Neural progenitor cell (in vitro differentiated cells): ENCODE measurements at regions not wholly inside any gene's neighbourhood (a gene's known extent, or its start where the extent isn't known, plus 50 kb on each side); places are given as distances from the start of the nearest gene placed in this dataset.
A peak's percentile ranks its signal among the peaks of the same experiment; 100 is the strongest.

Experiments used
- DNase-seq: peaks from one replicate; pipeline ENCODE4 v3.0.0-alpha.2; 2016; ENCODE audit warnings: low spot score
- H2AFZ ChIP-seq: fragments of 200-600 bp; sonication (generic); replicated peaks from 2 replicates; pipeline ENCODE4 v1.6.1; 2016; ENCODE audit warnings: antibody characterized with exemption
- H3F3A ChIP-seq: fragments of 200-600 bp; sonication (generic); 2 replicates; pipeline ENCODE4 v1.6.1; 2016; ENCODE audit warnings: antibody characterized with exemption, low read depth
- H3K27ac ChIP-seq: fragments of 200-600 bp; sonication (generic); 2 replicates; pipeline ENCODE4 v1.5.1; 2016; ENCODE audit warnings: mild to moderate bottlenecking
- H3K27me3 ChIP-seq: fragments of 200-600 bp; sonication (generic); 2 replicates; pipeline ENCODE4 v1.6.1; 2016; ENCODE audit warnings: mild to moderate bottlenecking, moderate library complexity
- H3K36me3 ChIP-seq: fragments of 200-600 bp; sonication (generic); 2 replicates; pipeline ENCODE4 v1.5.1; 2016
- H3K4me1 ChIP-seq: fragments of 200-600 bp; sonication (generic); 2 replicates; pipeline ENCODE4 v1.6.1; 2016; ENCODE audit warnings: mixed run types
- H3K4me2 ChIP-seq: fragments of 200-600 bp; sonication (generic); 2 replicates; pipeline ENCODE4 v1.6.1; 2016
- H3K4me3 ChIP-seq: fragments of 200-600 bp; sonication (generic); 2 replicates; pipeline ENCODE4 v1.5.1; 2016
- H3K79me2 ChIP-seq: fragments of 200-600 bp; sonication (generic); 2 replicates; pipeline ENCODE4 v1.6.1; 2016; ENCODE audit warnings: low read depth
- H3K9ac ChIP-seq: fragments of 200-600 bp; sonication (generic); 2 replicates; pipeline ENCODE4 v1.6.1; 2016
- H3K9me3 ChIP-seq: fragments of 200-600 bp; sonication (generic); 2 replicates; pipeline ENCODE4 v1.5.1; 2016; ENCODE audit warnings: low read depth
- H4K20me1 ChIP-seq: fragments of 200-600 bp; sonication (generic); 2 replicates; pipeline ENCODE4 v1.6.1; 2016; ENCODE audit warnings: low read depth
- H3K27ac Mint-ChIP-seq: 3 replicates; pipeline ENCODE4 v1.8.0; 2021; ENCODE audit warnings: mixed read lengths
- H3K27me3 Mint-ChIP-seq: 2 replicates; pipeline ENCODE4 v1.8.0; 2022; ENCODE audit warnings: low read depth, mild to moderate bottlenecking, inconsistent platforms, moderate library complexity, mixed read lengths; ENCODE audit not compliant: insufficient read depth
- H3K36me3 Mint-ChIP-seq: 3 replicates; pipeline ENCODE4 v1.8.0; 2021; ENCODE audit warnings: mixed read lengths
- H3K4me1 Mint-ChIP-seq: 3 replicates; pipeline ENCODE4 v1.8.0; 2021; ENCODE audit warnings: mixed read lengths
- H3K4me3 Mint-ChIP-seq: 3 replicates; pipeline ENCODE4 v1.8.0; 2021; ENCODE audit warnings: mild to moderate bottlenecking, moderate library complexity, mixed read lengths
- H3K9me3 Mint-ChIP-seq: 3 replicates; pipeline ENCODE4 v1.8.0; 2020; ENCODE audit warnings: mixed read lengths
- CTCF ChIP-seq: fragments of 200-600 bp; sonication (generic); IDR thresholded peaks from 2 replicates; pipeline ENCODE4 v1.5.1; 2017; ENCODE audit warnings: antibody characterized with exemption, mild to moderate bottlenecking
- EZH2 ChIP-seq: fragments of 200-600 bp; sonication (generic); IDR thresholded peaks from 2 replicates; pipeline ENCODE4 v1.6.1; 2017; ENCODE audit warnings: antibody characterized with exemption, mild to moderate bottlenecking, moderate library complexity
- EZH2phosphoT487 ChIP-seq: fragments of 200-600 bp; sonication (generic); IDR thresholded peaks from 2 replicates; pipeline ENCODE4 v1.6.1; 2017; ENCODE audit warnings: antibody characterized with exemption

- H4K20me1 ChIP-seq: no peaks in the 10 kb centered on the region
- H3F3A ChIP-seq: no peaks in the 10 kb centered on the region
- no peak overlapping the region for H3K27ac Mint-ChIP-seq
- H3K36me3 Mint-ChIP-seq: no peaks in the 10 kb centered on the region
- H3K4me1 ChIP-seq: no peaks in the 10 kb centered on the region
- no peak overlapping the region for H3K9ac ChIP-seq
- no peak overlapping the region for H3K4me3 ChIP-seq
- H2AFZ ChIP-seq: peak overlapping the region; percentile 10
- H3K36me3 ChIP-seq: no peaks in the 10 kb centered on the region
- H3K4me3 Mint-ChIP-seq: no peak overlapping the region
- no peaks in the 10 kb centered on the region for H3K27me3 ChIP-seq
- DNase-seq: no peak
- H3K27ac ChIP-seq: no peak overlapping the region
- no peak for TF ChIP-seq CTCF
- no peak for TF ChIP-seq EZH2
- no peak for TF ChIP-seq EZH2phosphoT487
- peaks cover 3% of the 10 kb centered on the region for H3K4me1 Mint-ChIP-seq
- H3K79me2 ChIP-seq: no peaks in the 10 kb centered on the region
- H3K9me3 Mint-ChIP-seq: peaks cover 3% of the 10 kb centered on the region
- H3K27me3 Mint-ChIP-seq: no peaks in the 10 kb centered on the region
- no peak overlapping the region for H3K4me2 ChIP-seq
- no peaks in the 10 kb centered on the region for H3K9me3 ChIP-seq
These were observed 583.9 kb downstream of the KCTD8 start for GRCh38 chr4:43864616-43865146.

- Histone ChIP-seq H3K79me2 (no peaks in the 10 kb centered on the region), H3K9ac (no peak overlapping the region), H3K27me3 (no peaks in the 10 kb centered on the region), H3K4me1 (no peaks in the 10 kb centered on the region), H3K4me2 (no peak overlapping the region), H4K20me1 (no peaks in the 10 kb centered on the region), H3K27ac (no peak overlapping the region), H3K9me3 (no peaks in the 10 kb centered on the region), H3K36me3 (no peaks in the 10 kb centered on the region), H3F3A (no peaks in the 10 kb centered on the region), H3K4me3 (no peak overlapping the region), H2AFZ (peak overlapping the region; percentile 10)
- no peak for DNase-seq
- peaks cover 12% of the 10 kb centered on the region for H3K9me3 Mint-ChIP-seq
- no peak overlapping the region for H3K27ac Mint-ChIP-seq
- H3K4me1 Mint-ChIP-seq: peaks cover 3% of the 10 kb centered on the region
- peaks cover 2% of the 10 kb centered on the region for H3K27me3 Mint-ChIP-seq
- H3K4me3 Mint-ChIP-seq: no peak overlapping the region
- TF ChIP-seq EZH2 (no peak), EZH2phosphoT487 (no peak), CTCF (no peak)
- H3K36me3 Mint-ChIP-seq: no peaks in the 10 kb centered on the region
These were observed 580.7 kb downstream of the KCTD8 start for GRCh38 chr4:43867908-43868307.

- no peak overlapping the region for H3K4me2 ChIP-seq
- peaks cover 3% of the 10 kb centered on the region for H3K9me3 Mint-ChIP-seq
These were observed 573.0 kb downstream of the KCTD8 start for GRCh38 chr4:43875655-43876054.

More at GRCh38 chr4:43875655-43876054, 573.0 kb downstream of the KCTD8 start:
- DNase-seq: peak; percentile 5
- Mint-ChIP-seq H3K36me3 (no peaks in the 10 kb centered on the region), H3K27me3 (peaks cover 2% of the 10 kb centered on the region), H3K4me1 (peaks cover 11% of the 10 kb centered on the region), H3K4me3 (no peak overlapping the region), H3K27ac (no peak overlapping the region)
- H3K9me3 ChIP-seq: no peaks in the 10 kb centered on the region
- no peak overlapping the region for H3K9ac ChIP-seq
- H3K79me2 ChIP-seq: no peaks in the 10 kb centered on the region
- H3K4me3 ChIP-seq: no peak overlapping the region
- H3F3A ChIP-seq: no peaks in the 10 kb centered on the region
- H3K27me3 ChIP-seq: no peaks in the 10 kb centered on the region
- peak overlapping the region; percentile 90 for H2AFZ ChIP-seq
- H3K36me3 ChIP-seq: no peaks in the 10 kb centered on the region
- H3K4me1 ChIP-seq: peaks cover 3% of the 10 kb centered on the region
- no peak for TF ChIP-seq EZH2
- TF ChIP-seq EZH2phosphoT487: no peak
- no peak for TF ChIP-seq CTCF
- H3K27ac ChIP-seq: no peak overlapping the region
- no peaks in the 10 kb centered on the region for H4K20me1 ChIP-seq
